ENCODE measurements at regions not wholly inside any gene's neighbourhood (a gene's known extent, or its start where the extent isn't known, plus 50 kb on each side); places are given as distances from the start of the nearest gene placed in this dataset.

GRCh38 chrX:81348388-81348787 is 146.5 kb downstream of the SH3BGRL start:
- Histone ChIP-seq H3K4me1 (no peaks in the 10 kb centered on the region), H3K27ac (no peak overlapping the region), H3K27me3 (no peaks in the 10 kb centered on the region), H3K4me3 (no peak overlapping the region), H3K36me3 (no peaks in the 10 kb centered on the region), H3K9me3 (no peaks in the 10 kb centered on the region)
- DNase-seq (no peak), ATAC-seq (no peak)
- 96 to 98% methylated on average over 2 to 3 of the region's 3 CpGs for WGBS, 2 donors
- intact Hi-C loops (cut with DNase I): no loop called here
- no peak for TF ChIP-seq CTCF (IDR thresholded peaks at IDR 0.05)

GRCh38 chrX:81354954-81355353 is 153.1 kb downstream of the SH3BGRL start:
- intact Hi-C loops (cut with DNase I): no loop called here
- ATAC-seq (no peak), DNase-seq (no peak)
- Histone ChIP-seq H3K4me3 (no peak overlapping the region), H3K36me3 (no peaks in the 10 kb centered on the region), H3K27ac (no peak overlapping the region), H3K27me3 (peaks cover 0 to under 1% (median 0%) of the 10 kb centered on the region in 7 donors), H3K9me3 (peaks cover 0 to 3% (median 0%) of the 10 kb centered on the region in 11 donors), H3K4me1 (peaks cover 0 to 8% (median 0%) of the 10 kb centered on the region in 9 donors)
- no peak for TF ChIP-seq CTCF (IDR thresholded peaks at IDR 0.05)
- WGBS, 2 donors: 82 to 91% methylated on average over 4 of the region's 4 CpGs

GRCh38 chrX:81355436-81355835 is 153.5 kb downstream of the SH3BGRL start:
- intact Hi-C loops (cut with DNase I): no loop called here
- H3K4me3 ChIP-seq: no peak overlapping the region
- DNase-seq (no peak), ATAC-seq (no peak)
- peaks cover 0 to 8% (median 0%) of the 10 kb centered on the region in 9 donors for H3K4me1 ChIP-seq
- H3K27ac ChIP-seq: peak overlapping the region in 1 of 10 donors; percentile 20
- H3K9me3 ChIP-seq: peaks cover 0 to 3% (median 0%) of the 10 kb centered on the region in 11 donors
- peaks cover 0 to 4% (median 0%) of the 10 kb centered on the region in 7 donors for H3K27me3 ChIP-seq
- no peaks in the 10 kb centered on the region for H3K36me3 ChIP-seq
- WGBS, 2 donors: 21 to 24% methylated on average over 4 of the region's 4 CpGs
- no peak for TF ChIP-seq CTCF (IDR thresholded peaks at IDR 0.05)

GRCh38 chrX:81367291-81367690 is 165.4 kb downstream of the SH3BGRL start:
- DNase-seq (no peak), ATAC-seq (no peak)
- WGBS, 2 donors: 87 to 100% methylated on average over 3 of the region's 3 CpGs
- TF ChIP-seq CTCF (IDR thresholded peaks at IDR 0.05): no peak
- Histone ChIP-seq H3K36me3 (no peaks in the 10 kb centered on the region), H3K27me3 (peaks cover 0 to 6% (median 0%) of the 10 kb centered on the region in 7 donors), H3K27ac (no peak overlapping the region), H3K9me3 (no peaks in the 10 kb centered on the region), H3K4me3 (no peak overlapping the region), H3K4me1 (no peaks in the 10 kb centered on the region)
- intact Hi-C loops (cut with DNase I): no loop called here

Measured in heart right ventricle (tissue), 16 donors.